Prostate gland (tissue), 2 donors: ENCODE measurements at regions not wholly inside any gene's neighbourhood (a gene's known extent, or its start where the extent isn't known, plus 50 kb on each side); places are given as distances from the start of the nearest gene placed in this dataset.

Experiments used
- DNase-seq: peaks from one replicate; pipeline ENCODE4 v3.0.0-alpha.2; 2019; ENCODE audit warnings: low spot score
- H3K27ac ChIP-seq, 2 donors: fragments of 200-600 bp; sonication (generic); 2 replicates each; pipeline ENCODE4 v1.5.1; 2017 to 2019
- H3K27me3 ChIP-seq: fragments of 200-600 bp; sonication (generic); replicated peaks from 2 replicates; pipeline ENCODE4 v1.5.1; 2019; ENCODE audit not compliant: insufficient read depth
- H3K36me3 ChIP-seq, 2 donors: fragments of 200-600 bp; sonication (generic); 1 replicate in 1 of 2; 2 replicates in 1 of 2; pipeline versions ENCODE4 v1.5.1 to v1.8.1; 2017 to 2019
- H3K4me1 ChIP-seq: fragments of 200-600 bp; sonication (generic); replicated peaks from 2 replicates; pipeline ENCODE4 v1.5.1; 2019
- H3K4me3 ChIP-seq, 2 donors: fragments of 200-600 bp; sonication (generic); 2 replicates each; pipeline ENCODE4 v1.5.1; 2017 to 2019
- H3K9me3 ChIP-seq: fragments of 200-600 bp; sonication (generic); 2 replicates; pipeline ENCODE4 v1.5.1; 2017
- CTCF ChIP-seq, 4 experiments: fragments of 200-600 bp in 2 of 4; fragments of 450-650 bp in 2 of 4; sonication (generic) in 2 of 4; IDR thresholded peaks; 1 replicate in 3 of 4; 2 replicates in 1 of 4; pipeline ENCODE4 v1.5.1; 2016 to 2019; ENCODE audit warnings: antibody characterized with exemption in 4 of 4, mild to moderate bottlenecking in 2 of 4, moderate library complexity in 2 of 4
- POLR2A ChIP-seq: fragments of 450-650 bp; IDR thresholded peaks from one replicate; pipeline ENCODE4 v1.6.1; 2016; ENCODE audit warnings: antibody characterized with exemption, mild to moderate bottlenecking
- POLR2AphosphoS5 ChIP-seq: sonication (generic); formaldehyde crosslinking; IDR thresholded peaks from one replicate; pipeline ENCODE4 v1.6.1; 2017; ENCODE audit warnings: antibody characterized with exemption
- whole genome bisulfite sequencing: methylation state at CpG from one replicate; pipeline ENCODE4 v1.1.5; 2018; 5-methylcytosine and 5-hydroxymethylcytosine counted together
- intact Hi-C: fragments of 100-400 bp; cut with DNase I; formaldehyde crosslinking; loops from one replicate; pipeline ENCODE4 v1.14.2; 2022

- Histone ChIP-seq H3K4me3 (no peak overlapping the region), H3K9me3 (no peaks in the 10 kb centered on the region), H3K27ac (no peak overlapping the region), H3K27me3 (peaks cover 2% of the 10 kb centered on the region), H3K36me3 (no peaks in the 10 kb centered on the region), H3K4me1 (no peaks in the 10 kb centered on the region)
- DNase-seq: no peak
- TF ChIP-seq POLR2AphosphoS5 (no peak), POLR2A (no peak), CTCF (IDR thresholded peaks at IDR 0.05) (no peak)
- intact Hi-C loops: no loop called here
- WGBS: 44% methylated on average over 8 of the region's 8 CpGs
These were observed 92.8 kb upstream of the CACNA1E start for GRCh38 chr1:181390410-181391077.

- H3K9me3 ChIP-seq: no peaks in the 10 kb centered on the region
- H3K36me3 ChIP-seq: no peaks in the 10 kb centered on the region
- TF ChIP-seq CTCF (IDR thresholded peaks at IDR 0.05): no peak
- TF ChIP-seq POLR2AphosphoS5: no peak
- no peak for TF ChIP-seq POLR2A
- DNase-seq: no peak
- intact Hi-C loops: no loop called here
- no peaks in the 10 kb centered on the region for H3K4me1 ChIP-seq
- WGBS: 25% methylated on average over 5 of the region's 5 CpGs
- H3K4me3 ChIP-seq: no peak overlapping the region
- H3K27ac ChIP-seq: no peak overlapping the region
- peaks cover 2% of the 10 kb centered on the region for H3K27me3 ChIP-seq
These were observed 91.9 kb upstream of the CACNA1E start for GRCh38 chr1:181391301-181391900.

- 100% methylated on average over 1 of the region's 1 CpG for WGBS
- H3K4me1 ChIP-seq: no peaks in the 10 kb centered on the region
- H3K9me3 ChIP-seq: no peaks in the 10 kb centered on the region
- DNase-seq: no peak
- H3K27ac ChIP-seq: no peak overlapping the region
- H3K36me3 ChIP-seq: no peaks in the 10 kb centered on the region
- H3K4me3 ChIP-seq: no peak overlapping the region
- intact Hi-C loops: no loop called here
- H3K27me3 ChIP-seq: peaks cover 2% of the 10 kb centered on the region
- TF ChIP-seq POLR2AphosphoS5 (no peak), POLR2A (no peak), CTCF (IDR thresholded peaks at IDR 0.05) (no peak)
These were observed 91.2 kb upstream of the CACNA1E start for GRCh38 chr1:181392133-181392532.

GRCh38 chr1:181392613-181393220 lies 90.6 kb upstream of the CACNA1E start:
- intact Hi-C loops: no loop called here
- no peak overlapping the region for H3K27ac ChIP-seq
- WGBS: 64% methylated on average over 1 of the region's 1 CpG
- TF ChIP-seq POLR2A (no peak), CTCF (IDR thresholded peaks at IDR 0.05) (no peak), POLR2AphosphoS5 (no peak)
- H3K36me3 ChIP-seq: no peaks in the 10 kb centered on the region
- no peaks in the 10 kb centered on the region for H3K9me3 ChIP-seq
- no peaks in the 10 kb centered on the region for H3K4me1 ChIP-seq
- peaks cover 2% of the 10 kb centered on the region for H3K27me3 ChIP-seq
- no peak for DNase-seq
- no peak overlapping the region for H3K4me3 ChIP-seq

GRCh38 chr1:181394766-181395165 lies 88.6 kb upstream of the CACNA1E start:
- TF ChIP-seq POLR2AphosphoS5: no peak
- no peak for TF ChIP-seq CTCF (IDR thresholded peaks at IDR 0.05)
- no peak for TF ChIP-seq POLR2A
- no peak for DNase-seq
- no peaks in the 10 kb centered on the region for H3K9me3 ChIP-seq
- no peak overlapping the region for H3K4me3 ChIP-seq
- H3K4me1 ChIP-seq: no peaks in the 10 kb centered on the region
- intact Hi-C loops: no loop called here
- H3K36me3 ChIP-seq: no peaks in the 10 kb centered on the region
- H3K27ac ChIP-seq: no peak overlapping the region
- WGBS: 93% methylated on average over 2 of the region's 2 CpGs
- H3K27me3 ChIP-seq: peaks cover 2% of the 10 kb centered on the region
